CD4-positive, alpha-beta memory T cell (primary cell): ENCODE measurements at regions not wholly inside any gene's neighbourhood (a gene's known extent, or its start where the extent isn't known, plus 50 kb on each side); places are given as distances from the start of the nearest gene placed in this dataset.
"Not testable (repeated sequence)": the region's sequence is repeated elsewhere in the genome, so short reads cannot be mapped to it uniquely, and the experiment has no call there.

Experiments used
- CTCF ChIA-PET: fragments of 350-600 bp; sonication (Branson Sonifier 250); formaldehyde crosslinking; loops from one replicate; lab custom pipeline; 2021; ENCODE audit warnings: inconsistent platforms; ENCODE audit not compliant: partially characterized antibody; lab: Charles Lee
- POLR2A ChIA-PET: fragments of 350-600 bp; sonication (Branson Sonifier 250); formaldehyde crosslinking; loops from one replicate; lab custom pipeline; 2021; ENCODE audit not compliant: partially characterized antibody; lab: Charles Lee
- DNase-seq, 5 donors: peaks; one replicate each; pipeline versions ENCODE4 v3.0.0 to v3.0.0-alpha.2; 2020 to 2022; ENCODE audit warnings: mixed read lengths in 1 of 5
- H3K27ac ChIP-seq: one replicate; pipeline ENCODE4 v1.7.0; 2013; ENCODE audit warnings: low read depth, low read length
- H3K27me3 ChIP-seq: 2 replicates; pipeline ENCODE4 v1.7.0; 2013; ENCODE audit warnings: mild to moderate bottlenecking, low read length, moderate library complexity; ENCODE audit not compliant: insufficient read depth
- H3K36me3 ChIP-seq: 2 replicates; pipeline ENCODE4 v1.7.0; 2013; ENCODE audit warnings: mild to moderate bottlenecking, low read length, moderate library complexity; ENCODE audit not compliant: insufficient read depth
- H3K4me1 ChIP-seq: 2 replicates; pipeline ENCODE4 v1.7.0; 2013; ENCODE audit warnings: mild to moderate bottlenecking, low read length, moderate library complexity; ENCODE audit not compliant: insufficient read depth
- H3K4me3 ChIP-seq, 2 donors: one replicate each; pipeline ENCODE4 v1.7.0; 2013; ENCODE audit warnings: low read length in 2 of 2, mild to moderate bottlenecking in 1 of 2
- H3K9me3 ChIP-seq, 2 donors: one replicate each; pipeline ENCODE4 v1.7.0; 2013; ENCODE audit warnings: low read length in 2 of 2, control low read depth in 1 of 2; ENCODE audit not compliant: control insufficient read depth in 1 of 2
- H3K27ac Mint-ChIP-seq, 7 donors: one replicate each; pipeline ENCODE4 v1.8.0; 2020 to 2021; ENCODE audit warnings: mixed read lengths in 7 of 7, mild to moderate bottlenecking in 6 of 7, inconsistent platforms in 3 of 7, moderate library complexity in 3 of 7
- H3K27me3 Mint-ChIP-seq, 2 donors: one replicate each; pipeline ENCODE4 v1.8.0; 2020 to 2021; ENCODE audit warnings: mixed read lengths in 2 of 2
- H3K36me3 Mint-ChIP-seq, 2 donors: one replicate each; pipeline ENCODE4 v1.8.0; 2020 to 2021; ENCODE audit warnings: mixed read lengths in 2 of 2, inconsistent platforms in 1 of 2, mild to moderate bottlenecking in 1 of 2
- H3K4me1 Mint-ChIP-seq, 4 donors: one replicate each; pipeline ENCODE4 v1.8.0; 2020 to 2021; ENCODE audit warnings: mixed read lengths in 4 of 4, mild to moderate bottlenecking in 1 of 4
- H3K4me3 Mint-ChIP-seq, 8 donors: one replicate each; pipeline ENCODE4 v1.8.0; 2020 to 2021; ENCODE audit warnings: mixed read lengths in 8 of 8, mild to moderate bottlenecking in 7 of 8, moderate library complexity in 6 of 8, inconsistent platforms in 3 of 8
- H3K9me3 Mint-ChIP-seq, 8 donors: one replicate each; pipeline ENCODE4 v1.8.0; 2020 to 2021; ENCODE audit warnings: mixed read lengths in 8 of 8, mild to moderate bottlenecking in 5 of 8, inconsistent platforms in 3 of 8, moderate library complexity in 1 of 8
- intact Hi-C: fragments of 100-400 bp; cut with micrococcal nuclease; formaldehyde crosslinking; loops from one replicate; pipeline ENCODE4 v1.15.1; 2023

GRCh38 chr6:61622601-61623000, 663.4 kb downstream of the KHDRBS2 start:
- no peak overlapping the region for H3K27ac ChIP-seq
- H3K27me3 Mint-ChIP-seq = no peaks in the 10 kb centered on the region
- no peaks in the 10 kb centered on the region for H3K9me3 ChIP-seq
- intact Hi-C loops = no loop called here
- H3K27ac Mint-ChIP-seq = peak overlapping the region in 1 of 7 donors; percentile 67
- no peak for DNase-seq
- no peaks in the 10 kb centered on the region for H3K27me3 ChIP-seq
- no peaks in the 10 kb centered on the region for H3K36me3 Mint-ChIP-seq
- CTCF ChIA-PET = no interaction called here
- POLR2A ChIA-PET = no interaction called here
- H3K9me3 Mint-ChIP-seq = peaks cover 0 to 35% (median 16%) of the 10 kb centered on the region in 8 donors
- H3K36me3 ChIP-seq = no peaks in the 10 kb centered on the region
- no peaks in the 10 kb centered on the region for H3K4me1 ChIP-seq
- no peak overlapping the region for H3K4me3 Mint-ChIP-seq
- no peaks in the 10 kb centered on the region for H3K4me1 Mint-ChIP-seq
- no peak overlapping the region for H3K4me3 ChIP-seq

GRCh38 chr6:61614119-61614518, 671.9 kb downstream of the KHDRBS2 start:
- no peak overlapping the region for H3K27ac ChIP-seq
- ChIA-PET POLR2A (no interaction called here), CTCF (no interaction called here)
- H3K36me3 ChIP-seq = no peaks in the 10 kb centered on the region
- Mint-ChIP-seq H3K27ac (no peak overlapping the region), H3K36me3 (no peaks in the 10 kb centered on the region), H3K27me3 (no peaks in the 10 kb centered on the region), H3K9me3 (peaks cover 0 to 12% (median 2%) of the 10 kb centered on the region in 8 donors), H3K4me1 (no peaks in the 10 kb centered on the region), H3K4me3 (no peak overlapping the region)
- no peaks in the 10 kb centered on the region for H3K27me3 ChIP-seq
- no peak for DNase-seq
- no peaks in the 10 kb centered on the region for H3K4me1 ChIP-seq
- intact Hi-C loops = no loop called here
- no peak overlapping the region for H3K4me3 ChIP-seq
- no peaks in the 10 kb centered on the region for H3K9me3 ChIP-seq

GRCh38 chr6:61606500-61606899, 679.5 kb downstream of the KHDRBS2 start:
- H3K27me3 Mint-ChIP-seq = no peaks in the 10 kb centered on the region
- no peak for DNase-seq
- no peak overlapping the region for H3K4me3 Mint-ChIP-seq

GRCh38 chr6:61605851-61606250, 680.2 kb downstream of the KHDRBS2 start:
- H3K36me3 ChIP-seq, H3K4me1 ChIP-seq, H3K27ac Mint-ChIP-seq, CTCF ChIA-PET, H3K27me3 ChIP-seq, H3K36me3 Mint-ChIP-seq, intact Hi-C loops, POLR2A ChIA-PET, H3K4me1 Mint-ChIP-seq, DNase-seq, H3K27ac ChIP-seq, H3K27me3 Mint-ChIP-seq, H3K4me3 Mint-ChIP-seq, H3K4me3 ChIP-seq, H3K9me3 ChIP-seq: not testable (repeated sequence)
- H3K9me3 Mint-ChIP-seq = peaks cover 4 to 37% (median 21%) of the 10 kb centered on the region in 8 donors

More at GRCh38 chr6:61606500-61606899, 679.5 kb downstream of the KHDRBS2 start:
- H3K9me3 Mint-ChIP-seq = peaks cover 4 to 32% (median 23%) of the 10 kb centered on the region in 8 donors
- intact Hi-C loops = no loop called here
- H3K36me3 Mint-ChIP-seq = peaks cover 0 to 4% of the 10 kb centered on the region in 2 donors
- Histone ChIP-seq H3K9me3 (no peaks in the 10 kb centered on the region), H3K36me3 (no peaks in the 10 kb centered on the region), H3K4me3 (no peak overlapping the region), H3K4me1 (no peaks in the 10 kb centered on the region), H3K27me3 (no peaks in the 10 kb centered on the region), H3K27ac (no peak overlapping the region)
- ChIA-PET CTCF (no interaction called here), POLR2A (no interaction called here)
- no peaks in the 10 kb centered on the region for H3K4me1 Mint-ChIP-seq
- no peak overlapping the region for H3K27ac Mint-ChIP-seq

GRCh38 chr6:61602171-61602570, 683.9 kb downstream of the KHDRBS2 start:
- H3K4me1 ChIP-seq, H3K27ac Mint-ChIP-seq, H3K36me3 ChIP-seq, H3K4me1 Mint-ChIP-seq, H3K27ac ChIP-seq, H3K9me3 ChIP-seq, H3K36me3 Mint-ChIP-seq, H3K4me3 ChIP-seq, H3K4me3 Mint-ChIP-seq, DNase-seq, H3K27me3 Mint-ChIP-seq, intact Hi-C loops, CTCF ChIA-PET, POLR2A ChIA-PET, H3K27me3 ChIP-seq: not testable (repeated sequence)
- H3K9me3 Mint-ChIP-seq = peaks cover 4 to 43% (median 31%) of the 10 kb centered on the region in 8 donors

GRCh38 chr6:61592238-61592637, 693.8 kb downstream of the KHDRBS2 start:
- H3K27me3 Mint-ChIP-seq = no peaks in the 10 kb centered on the region
- no peak overlapping the region for H3K27ac ChIP-seq
- no peaks in the 10 kb centered on the region for H3K27me3 ChIP-seq
- CTCF ChIA-PET = no interaction called here
- no peak for DNase-seq
- H3K4me3 ChIP-seq = no peak overlapping the region
- no peaks in the 10 kb centered on the region for H3K36me3 Mint-ChIP-seq
- intact Hi-C loops = no loop called here
- POLR2A ChIA-PET = no interaction called here
- no peak overlapping the region for H3K27ac Mint-ChIP-seq
- no peaks in the 10 kb centered on the region for H3K4me1 ChIP-seq
- H3K36me3 ChIP-seq = no peaks in the 10 kb centered on the region
- H3K9me3 Mint-ChIP-seq = peaks cover 2 to 20% (median 6%) of the 10 kb centered on the region in 8 donors
- H3K4me3 Mint-ChIP-seq = no peak overlapping the region
- H3K9me3 ChIP-seq = no peaks in the 10 kb centered on the region
- no peaks in the 10 kb centered on the region for H3K4me1 Mint-ChIP-seq

- POLR2A ChIA-PET = no interaction called here
Observed at GRCh38 chr6:61586934-61587537, 699.0 kb downstream of the KHDRBS2 start.

More at GRCh38 chr6:61586934-61587537, 699.0 kb downstream of the KHDRBS2 start:
- no peaks in the 10 kb centered on the region for H3K4me1 Mint-ChIP-seq
- H3K9me3 Mint-ChIP-seq = peaks cover 0 to 24% (median 10%) of the 10 kb centered on the region in 8 donors
- DNase-seq = no peak
- Histone ChIP-seq H3K27me3 (no peaks in the 10 kb centered on the region), H3K27ac (no peak overlapping the region), H3K36me3 (no peaks in the 10 kb centered on the region), H3K4me1 (no peaks in the 10 kb centered on the region), H3K9me3 (no peaks in the 10 kb centered on the region), H3K4me3 (no peak overlapping the region)
- no peaks in the 10 kb centered on the region for H3K36me3 Mint-ChIP-seq
- no peak overlapping the region for H3K4me3 Mint-ChIP-seq
- no peak overlapping the region for H3K27ac Mint-ChIP-seq
- CTCF ChIA-PET = no interaction called here
- H3K27me3 Mint-ChIP-seq = no peaks in the 10 kb centered on the region
- intact Hi-C loops = no loop called here
